Colonic mucosa (tissue), 4 donors: ENCODE measurements at regions not wholly inside any gene's neighbourhood (a gene's known extent, or its start where the extent isn't known, plus 50 kb on each side); places are given as distances from the start of the nearest gene placed in this dataset.

ENCODE experiments used
- DNase-seq: peaks from one replicate; pipeline ENCODE4 v3.0.0-alpha.2; 2020
- H3K27ac ChIP-seq: fragments of 200-600 bp; one replicate; pipeline ENCODE4 v1.8.0; 2021
- H3K27me3 ChIP-seq: fragments of 200-600 bp; one replicate; pipeline ENCODE4 v1.8.0; 2021
- H3K36me3 ChIP-seq: fragments of 200-600 bp; one replicate; pipeline ENCODE4 v1.8.0; 2021
- H3K4me1 ChIP-seq: fragments of 200-600 bp; one replicate; pipeline ENCODE4 v1.8.0; 2021; ENCODE audit warnings: mild to moderate bottlenecking
- H3K4me3 ChIP-seq: fragments of 200-600 bp; one replicate; pipeline ENCODE4 v1.8.0; 2021
- H3K9ac ChIP-seq, 2 donors: one replicate each; pipeline ENCODE4 v1.7.0; 2013; ENCODE audit warnings: control low read depth in 2 of 2, low read depth in 2 of 2, low read length in 2 of 2
- H3K9me3 ChIP-seq: fragments of 200-600 bp; one replicate; pipeline ENCODE4 v1.8.0; 2021
- intact Hi-C: fragments of 100-400 bp; cut with DNase I; formaldehyde crosslinking; loops from one replicate; pipeline ENCODE4 v1.14.1; 2022
- TF ChIP-seq, protein P1 (sequence below): fragments of 200-600 bp; IDR thresholded peaks from one replicate; pipeline ENCODE4 v1.8.0; 2022; ENCODE audit warnings: antibody characterized with exemption, mild to moderate bottlenecking
- donor health status: healthy.
- donor health status: DM: no; HTN: no; CAD: no.
- donor health status: DM: no; HTN: no; CAD: no.

DNA sequence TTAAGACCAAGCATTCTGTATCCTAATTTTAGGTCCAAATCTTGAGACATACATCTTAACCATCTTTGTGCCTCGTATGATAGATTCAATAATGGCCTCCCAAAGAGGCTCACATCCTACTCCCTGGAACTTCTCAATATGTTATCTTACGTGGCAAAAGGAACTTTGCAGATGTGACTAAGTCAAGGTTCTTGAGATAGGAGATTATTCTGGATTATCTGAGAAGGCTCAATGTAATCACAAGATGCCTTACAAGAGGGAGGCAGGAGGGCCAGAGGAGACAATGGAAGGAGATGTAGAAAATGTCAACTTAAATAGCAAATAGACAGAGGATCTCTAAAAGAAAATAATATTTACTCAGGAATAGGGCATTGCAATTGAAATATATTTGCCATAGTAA is 548.9 kb downstream of the MATN1 start:
- Histone ChIP-seq H3K9me3 (no peaks in the 10 kb centered on the region), H3K27me3 (no peaks in the 10 kb centered on the region)

DNA sequence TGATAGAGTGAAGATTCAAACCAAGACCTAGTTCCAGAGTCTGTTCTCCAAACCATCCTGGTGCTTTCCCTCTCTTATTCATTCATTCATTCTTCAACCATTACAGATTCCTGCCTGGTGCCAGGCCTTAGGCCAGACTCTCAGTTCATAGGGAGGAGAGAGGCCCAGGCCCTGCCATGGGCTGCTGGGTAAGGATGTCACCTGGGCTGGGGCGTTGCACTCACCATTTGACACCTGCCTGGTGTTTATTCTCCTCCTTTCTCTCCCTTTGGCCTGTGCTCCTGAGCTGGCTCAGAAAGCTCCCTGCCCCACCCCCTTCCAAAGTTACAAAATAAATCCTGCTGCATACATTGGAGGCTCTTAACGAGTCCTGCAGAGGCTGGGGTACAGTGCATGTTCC is 549.8 kb downstream of the MATN1 start:
- no peak overlapping the region for H3K27ac ChIP-seq
- TF ChIP-seq, protein P1, sequence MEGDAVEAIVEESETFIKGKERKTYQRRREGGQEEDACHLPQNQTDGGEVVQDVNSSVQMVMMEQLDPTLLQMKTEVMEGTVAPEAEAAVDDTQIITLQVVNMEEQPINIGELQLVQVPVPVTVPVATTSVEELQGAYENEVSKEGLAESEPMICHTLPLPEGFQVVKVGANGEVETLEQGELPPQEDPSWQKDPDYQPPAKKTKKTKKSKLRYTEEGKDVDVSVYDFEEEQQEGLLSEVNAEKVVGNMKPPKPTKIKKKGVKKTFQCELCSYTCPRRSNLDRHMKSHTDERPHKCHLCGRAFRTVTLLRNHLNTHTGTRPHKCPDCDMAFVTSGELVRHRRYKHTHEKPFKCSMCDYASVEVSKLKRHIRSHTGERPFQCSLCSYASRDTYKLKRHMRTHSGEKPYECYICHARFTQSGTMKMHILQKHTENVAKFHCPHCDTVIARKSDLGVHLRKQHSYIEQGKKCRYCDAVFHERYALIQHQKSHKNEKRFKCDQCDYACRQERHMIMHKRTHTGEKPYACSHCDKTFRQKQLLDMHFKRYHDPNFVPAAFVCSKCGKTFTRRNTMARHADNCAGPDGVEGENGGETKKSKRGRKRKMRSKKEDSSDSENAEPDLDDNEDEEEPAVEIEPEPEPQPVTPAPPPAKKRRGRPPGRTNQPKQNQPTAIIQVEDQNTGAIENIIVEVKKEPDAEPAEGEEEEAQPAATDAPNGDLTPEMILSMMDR, result no peak
- no peak for DNase-seq
- no peaks in the 10 kb centered on the region for H3K27me3 ChIP-seq
- intact Hi-C loops, result no loop called here
- H3K36me3 ChIP-seq, result no peaks in the 10 kb centered on the region
- H3K4me3 ChIP-seq, result no peak overlapping the region
- no peaks in the 10 kb centered on the region for H3K4me1 ChIP-seq
- H3K9ac ChIP-seq, result no peak overlapping the region
- H3K9me3 ChIP-seq, result no peaks in the 10 kb centered on the region

More for the DNA sequence above, 548.9 kb downstream of the MATN1 start:
- TF ChIP-seq, protein P1, result no peak
- intact Hi-C loops, result no loop called here
- Histone ChIP-seq H3K36me3 (no peaks in the 10 kb centered on the region), H3K4me3 (no peak overlapping the region), H3K27ac (no peak overlapping the region), H3K9ac (no peak overlapping the region), H3K4me1 (no peaks in the 10 kb centered on the region)
- DNase-seq, result no peak

DNA sequence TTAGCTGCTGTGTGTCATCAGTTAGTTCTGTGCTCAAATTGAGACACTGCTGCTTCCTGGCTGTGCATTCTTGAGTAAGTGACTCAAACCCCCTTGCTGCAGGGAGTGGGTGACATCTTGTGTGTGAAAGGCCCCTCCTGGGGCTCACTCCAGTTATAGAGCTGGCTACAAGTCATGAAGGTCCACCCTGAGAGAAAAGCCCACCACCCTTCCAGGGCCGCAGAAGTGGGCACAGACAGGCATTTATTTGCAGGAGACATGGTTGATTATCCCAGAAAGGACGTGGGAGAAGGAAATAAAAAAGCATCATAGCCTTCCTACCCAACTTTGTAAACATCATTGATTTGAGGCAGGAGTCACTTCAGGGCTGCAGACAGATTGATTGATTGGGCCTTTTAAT is 550.6 kb downstream of the MATN1 start:
- H3K9ac ChIP-seq, result no peak overlapping the region
- H3K36me3 ChIP-seq, result no peaks in the 10 kb centered on the region
- no peak for DNase-seq
- H3K4me1 ChIP-seq, result no peaks in the 10 kb centered on the region
- H3K27ac ChIP-seq, result no peak overlapping the region
- intact Hi-C loops, result no loop called here
- TF ChIP-seq, protein P1, result no peak
- H3K27me3 ChIP-seq, result no peaks in the 10 kb centered on the region
- H3K9me3 ChIP-seq, result no peaks in the 10 kb centered on the region
- no peak overlapping the region for H3K4me3 ChIP-seq

DNA sequence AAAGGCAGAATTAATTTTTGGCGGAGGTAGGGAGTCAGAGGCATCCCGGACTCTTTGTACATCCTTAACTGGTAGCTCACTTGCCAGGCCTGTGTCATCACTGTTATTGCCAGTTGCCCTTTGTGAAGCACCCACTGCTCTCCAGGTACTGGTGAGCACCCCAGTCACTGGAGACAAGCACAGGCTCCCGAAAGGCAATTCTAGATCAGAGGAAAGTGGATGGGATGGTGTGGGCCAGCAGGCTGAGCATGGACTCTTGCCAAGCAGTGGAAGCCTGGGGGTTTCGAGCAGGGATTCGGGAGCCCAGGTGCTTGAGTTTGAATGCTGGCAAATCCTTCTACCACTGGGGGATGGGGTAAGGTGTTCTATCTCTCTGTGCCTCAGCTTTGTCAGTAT is 551.1 kb downstream of the MATN1 start:
- H3K27ac ChIP-seq, result no peak overlapping the region
- TF ChIP-seq, protein P1, result no peak
- no peaks in the 10 kb centered on the region for H3K4me1 ChIP-seq
- DNase-seq, result no peak
- no peaks in the 10 kb centered on the region for H3K36me3 ChIP-seq
- H3K9me3 ChIP-seq, result no peaks in the 10 kb centered on the region
- H3K27me3 ChIP-seq, result no peaks in the 10 kb centered on the region
- H3K9ac ChIP-seq, result no peak overlapping the region
- intact Hi-C loops, result no loop called here
- H3K4me3 ChIP-seq, result no peak overlapping the region

DNA sequence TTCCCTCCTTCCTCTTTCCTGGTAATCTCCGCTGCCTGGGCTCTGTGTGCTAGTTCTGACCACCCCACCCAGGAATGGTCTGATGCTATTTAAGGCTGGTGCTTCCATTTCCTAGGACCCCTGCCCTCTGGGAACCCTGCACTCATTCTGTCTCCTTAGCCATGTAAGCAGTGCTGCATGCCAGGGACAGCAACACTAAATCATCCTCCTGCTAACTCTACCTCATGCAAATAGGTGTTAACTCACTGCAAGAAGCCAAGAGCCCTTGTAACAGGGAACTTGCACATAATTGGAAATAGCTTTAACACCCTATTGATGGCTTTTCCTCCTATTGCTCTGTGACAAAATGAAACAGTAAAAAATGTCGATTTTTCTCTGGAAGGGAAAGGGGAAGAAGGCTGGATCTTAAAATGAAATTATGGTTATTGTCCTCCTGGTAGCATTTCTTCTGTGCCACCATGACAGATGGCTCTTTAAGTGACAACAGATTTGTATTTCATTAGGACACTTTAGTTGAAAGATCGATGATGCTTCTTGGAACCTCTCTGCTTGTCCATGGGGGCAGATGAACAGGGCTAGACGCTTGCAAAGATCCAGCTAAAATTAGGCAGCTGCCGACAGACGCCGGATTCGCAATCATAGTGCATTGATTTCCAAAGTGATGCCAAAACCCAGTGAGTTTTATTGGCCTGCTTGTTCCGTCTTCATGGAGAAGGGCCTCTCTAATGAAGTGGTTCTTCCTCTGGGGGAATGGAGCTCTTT is 551.7 kb downstream of the MATN1 start:
- DNase-seq, result no peak
- TF ChIP-seq, protein P1, result no peak
- no peaks in the 10 kb centered on the region for H3K36me3 ChIP-seq
- H3K9ac ChIP-seq, result no peak overlapping the region
- no peaks in the 10 kb centered on the region for H3K9me3 ChIP-seq
- H3K4me1 ChIP-seq, result no peaks in the 10 kb centered on the region
- H3K27ac ChIP-seq, result no peak overlapping the region
- no peak overlapping the region for H3K4me3 ChIP-seq
- H3K27me3 ChIP-seq, result no peaks in the 10 kb centered on the region
- intact Hi-C loops, result no loop called here
